Motor neuron (in vitro differentiated cells): ENCODE measurements at regions not wholly inside any gene's neighbourhood (a gene's known extent, or its start where the extent isn't known, plus 50 kb on each side); places are given as distances from the start of the nearest gene placed in this dataset.
A peak's percentile ranks its signal among the peaks of the same experiment; 100 is the strongest.

Source experiments
- ATAC-seq, 8 experiments: fragments of 200-7000 bp; cut with Tn5 transposase; replicated peaks in 6 of 8; 2 replicates each; pipeline ENCODE4 v1.8.0; 2021; ENCODE audit warnings: mild to moderate bottlenecking in 8 of 8, moderate library complexity in 8 of 8
- H3K27ac ChIP-seq, 2 donors: fragments of 250-450 bp; sonication (Bioruptor Pico); 2 replicates each; pipeline ENCODE4 v1.9.0; 2021; ENCODE audit warnings: antibody characterized with exemption in 2 of 2, mild to moderate bottlenecking in 2 of 2, moderate library complexity in 1 of 2
- H3K4me1 ChIP-seq, 2 donors: fragments of 250-450 bp; sonication (Bioruptor Pico); replicated peaks in 1 of 2; 2 replicates each; pipeline ENCODE4 v1.6.1; 2021; ENCODE audit warnings: antibody characterized with exemption in 2 of 2, mild to moderate bottlenecking in 2 of 2, moderate library complexity in 1 of 2
- H3K4me3 ChIP-seq, 5 donors: fragments of 250-450 bp; sonication (Bioruptor Pico); 2 replicates each; pipeline ENCODE4 v1.9.0; 2021; ENCODE audit warnings: antibody characterized with exemption in 5 of 5, mild to moderate bottlenecking in 5 of 5, moderate library complexity in 4 of 5
- WGBS, 10 experiments: fragments of 450-650 bp; shearing (Covaris generic); methylation state at CpG; one replicate each; pipeline ENCODE4 v1.0.0; 2022; 5-methylcytosine and 5-hydroxymethylcytosine counted together
- in situ Hi-C, 9 experiments: fragments of 400-800 bp; cut with MboI; loops; one replicate each; pipeline ENCODE4 v1.15.0; 2021; ENCODE audit warnings: low sequenced_read_pairs in 9 of 9, low pct_unique_long_range_greater_than_20kb in 2 of 9; ENCODE audit not compliant: unreplicated experiment in 9 of 9

DNA sequence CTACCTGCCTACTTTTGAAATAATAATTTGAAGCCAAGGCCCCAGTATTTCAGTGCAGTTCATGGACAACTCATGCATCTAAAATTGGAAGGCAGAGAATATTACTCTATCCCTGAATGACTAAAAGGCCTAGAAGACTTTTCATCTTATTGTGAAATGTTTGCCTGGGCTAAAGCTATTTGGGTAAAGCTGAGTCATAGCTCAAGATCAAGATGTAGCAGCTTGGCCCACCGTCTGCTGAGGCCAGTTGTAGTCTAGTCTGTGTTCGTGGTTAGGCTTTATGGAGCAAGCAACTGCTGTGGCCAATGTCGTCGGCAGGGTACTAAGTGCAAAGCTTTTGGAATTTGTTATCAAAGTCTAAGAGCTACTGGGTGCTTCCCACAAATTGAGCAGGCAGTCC, 929.1 kb downstream of the RAB28 start:
- 0 to 100% (median 61%) methylated on average over 1 to 4 of the region's 4 CpGs; no CpG with 5 or more reads in 3 of the 10 experiments for WGBS, 10 experiments
- no peak overlapping the region for H3K27ac ChIP-seq
- H3K4me3 ChIP-seq, result no peak overlapping the region
- ATAC-seq, result peak in 2 of 8 experiments; percentile 34 to 41
- in situ Hi-C loops, result no loop called here
- H3K4me1 ChIP-seq, result no peaks in the 10 kb centered on the region

GRCh38 chr4:12548678-12549077, 935.5 kb downstream of the RAB28 start:
- no peak for ATAC-seq
- in situ Hi-C loops, result no loop called here
- Histone ChIP-seq H3K4me1 (peaks cover 0 to 4% of the 10 kb centered on the region in 2 donors), H3K27ac (no peak overlapping the region), H3K4me3 (no peak overlapping the region)
- WGBS, 10 experiments, result 0 to 100% (median 67%) methylated on average over 1 to 4 of the region's 4 CpGs

DNA sequence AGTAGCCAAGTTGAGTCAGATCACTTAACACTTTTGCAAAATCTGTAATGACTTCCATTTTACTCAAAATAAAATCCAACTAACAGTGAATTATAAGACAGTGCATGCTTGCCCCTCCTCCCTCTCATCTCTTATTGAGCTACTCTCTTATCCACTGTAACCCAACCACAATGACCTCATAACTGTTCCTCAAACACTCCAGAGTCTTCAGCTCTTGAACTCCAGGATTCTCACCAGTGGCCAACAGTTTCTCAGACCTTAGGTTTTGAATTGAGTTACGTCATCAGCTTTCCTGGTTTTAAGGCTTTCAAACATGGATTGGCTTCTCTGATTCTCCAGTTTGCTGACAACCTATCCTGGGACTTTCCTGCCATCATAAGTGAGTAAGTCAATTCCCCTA, 938.3 kb downstream of the RAB28 start:
- peak in 6 of 8 experiments; percentile 13 to 86 (median 58) for ATAC-seq
- Histone ChIP-seq H3K4me1 (peaks cover 0 to 9% of the 10 kb centered on the region in 2 donors), H3K27ac (no peak overlapping the region), H3K4me3 (no peak overlapping the region)
- in situ Hi-C loops, result no loop called here
- WGBS, 10 experiments, result 0 to 91% (median 33%) methylated on average over 1 of the region's 1 CpG; no CpG with 5 or more reads in 5 of the 10 experiments

- in situ Hi-C loops, result no loop called here
- Histone ChIP-seq H3K27ac (no peak overlapping the region), H3K4me3 (no peak overlapping the region), H3K4me1 (peaks cover 0 to 5% of the 10 kb centered on the region in 2 donors)
- ATAC-seq, result no peak
- 0 to 97% (median 86%) methylated on average over 1 to 17 of the region's 17 CpGs; no CpG with 5 or more reads in 1 of the 10 experiments for WGBS, 10 experiments
These were observed 946.0 kb downstream of the RAB28 start for GRCh38 chr4:12538162-12538561.

DNA sequence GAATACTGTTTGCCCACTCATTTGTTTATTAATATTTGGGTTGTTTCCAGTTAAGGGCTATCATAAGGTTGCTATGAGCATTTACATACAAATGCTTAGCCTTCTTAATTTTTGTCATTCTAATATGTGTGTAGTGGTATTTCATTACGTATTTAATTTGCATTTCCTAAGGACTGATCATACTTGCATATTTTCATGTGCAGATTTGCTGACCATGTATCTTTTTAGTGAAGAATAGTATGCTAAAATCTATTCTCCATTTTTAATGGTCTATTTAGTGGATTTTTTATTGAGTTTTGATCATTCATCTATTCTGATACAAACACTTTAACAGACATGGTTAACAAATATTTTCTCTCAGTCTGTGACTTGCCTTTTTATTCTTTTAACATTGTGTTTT, 949.5 kb downstream of the RAB28 start:
- Histone ChIP-seq H3K4me1 (no peaks in the 10 kb centered on the region), H3K4me3 (no peak overlapping the region), H3K27ac (no peak overlapping the region)
- WGBS, 10 experiments, result 0 to 90% (median 58%) methylated on average over 1 of the region's 1 CpG; no CpG with 5 or more reads in 2 of the 10 experiments
- no peak for ATAC-seq
- in situ Hi-C loops, result no loop called here

- ATAC-seq, result no peak
- no peaks in the 10 kb centered on the region for H3K4me1 ChIP-seq
- H3K27ac ChIP-seq, result no peak overlapping the region
- in situ Hi-C loops, result no loop called here
- no peak overlapping the region for H3K4me3 ChIP-seq
These were observed 964.7 kb downstream of the RAB28 start for GRCh38 chr4:12519426-12519825.

DNA sequence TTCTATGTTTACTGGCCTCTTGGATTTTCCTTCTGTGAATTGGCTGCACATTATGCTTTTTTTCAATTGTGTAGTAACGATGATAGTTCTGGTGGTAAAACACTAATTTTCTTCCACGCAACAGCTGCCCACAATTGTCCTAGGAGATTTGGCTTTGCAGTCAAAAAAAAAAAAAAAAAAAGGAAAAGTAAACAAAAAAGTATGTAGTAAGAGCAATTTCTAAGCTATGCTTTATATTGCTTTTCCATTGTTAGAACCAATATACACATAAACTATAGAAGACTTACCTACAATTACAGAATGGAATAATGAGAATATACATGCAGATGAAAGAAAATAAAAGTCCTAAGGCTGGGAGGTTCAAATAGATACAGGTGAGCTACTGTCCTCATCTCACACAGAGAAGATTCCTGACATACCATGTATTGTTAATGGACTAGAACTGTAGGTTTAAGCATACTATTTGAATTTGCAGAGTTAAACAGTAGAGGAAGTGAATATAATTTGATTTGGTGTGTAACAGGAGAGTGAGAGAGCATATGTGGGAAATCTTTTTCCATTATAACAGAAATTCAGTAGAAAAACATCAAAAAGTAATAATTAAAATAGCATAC, 976.2 kb downstream of the RAB28 start:
- WGBS, 10 experiments, result 7 to 100% (median 75%) methylated on average over 1 to 2 of the region's 2 CpGs; no CpG with 5 or more reads in 2 of the 10 experiments

GRCh38 chr4:12500409-12500808, 983.7 kb downstream of the RAB28 start:
- in situ Hi-C loops, result no loop called here
- ATAC-seq, result no peak
- Histone ChIP-seq H3K27ac (no peak overlapping the region), H3K4me3 (no peak overlapping the region), H3K4me1 (no peaks in the 10 kb centered on the region)

More for the DNA sequence above, 976.2 kb downstream of the RAB28 start:
- no peak overlapping the region for H3K4me3 ChIP-seq
- no peak for ATAC-seq
- no peak overlapping the region for H3K27ac ChIP-seq
- in situ Hi-C loops, result no loop called here
- no peaks in the 10 kb centered on the region for H3K4me1 ChIP-seq

DNA sequence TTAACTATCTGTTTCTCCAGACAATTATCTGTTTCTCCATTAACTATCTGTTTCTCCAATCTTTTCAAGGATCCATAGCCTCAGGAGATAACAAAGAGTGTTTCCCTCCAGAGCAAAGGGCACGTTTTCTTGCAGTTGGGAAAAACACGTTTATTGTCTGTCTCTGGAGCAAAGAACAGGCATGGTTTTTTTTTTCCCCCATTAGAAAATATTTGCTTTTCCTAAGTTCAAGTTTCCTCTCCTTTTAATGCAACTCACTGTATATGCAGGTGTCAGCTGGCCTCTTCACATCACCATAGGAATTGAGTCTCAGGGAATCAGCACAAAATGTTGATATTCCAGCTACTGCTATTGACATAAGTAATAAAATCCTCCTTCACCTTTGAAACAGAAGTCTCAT, 984.4 kb downstream of the RAB28 start:
- ATAC-seq, result no peak
- in situ Hi-C loops, result no loop called here
- WGBS, 10 experiments, result 0 to 67% (median 53%) methylated on average over 1 to 2 of the region's 2 CpGs; no CpG with 5 or more reads in 3 of the 10 experiments
- Histone ChIP-seq H3K27ac (no peak overlapping the region), H3K4me3 (no peak overlapping the region), H3K4me1 (no peaks in the 10 kb centered on the region)

GRCh38 chr4:12495211-12495610, 988.9 kb downstream of the RAB28 start:
- Histone ChIP-seq H3K27ac (no peak overlapping the region), H3K4me1 (no peaks in the 10 kb centered on the region), H3K4me3 (no peak overlapping the region)
- no peak for ATAC-seq
- in situ Hi-C loops, result no loop called here

GRCh38 chr4:12492730-12493393, 991.3 kb downstream of the RAB28 start:
- ATAC-seq, result no peak
- no peak overlapping the region for H3K27ac ChIP-seq
- H3K4me1 ChIP-seq, result no peaks in the 10 kb centered on the region
- H3K4me3 ChIP-seq, result no peak overlapping the region
- WGBS, 10 experiments, result 19 to 96% (median 75%) methylated on average over 2 to 5 of the region's 5 CpGs
- in situ Hi-C loops, result no loop called here

- H3K4me3 ChIP-seq, result no peak overlapping the region
- H3K4me1 ChIP-seq, result no peaks in the 10 kb centered on the region
- WGBS, 10 experiments, result 0 to 80% (median 49%) methylated on average over 1 to 4 of the region's 5 CpGs; no CpG with 5 or more reads in 2 of the 10 experiments
- in situ Hi-C loops, result no loop called here
- no peak for ATAC-seq
- no peak overlapping the region for H3K27ac ChIP-seq
These were observed 995.5 kb downstream of the RAB28 start for GRCh38 chr4:12488672-12489071.

GRCh38 chr4:12487000-12487399, 997.1 kb downstream of the RAB28 start:
- in situ Hi-C loops, result no loop called here
- H3K27ac ChIP-seq, result no peak overlapping the region
- no peaks in the 10 kb centered on the region for H3K4me1 ChIP-seq
- WGBS, 10 experiments, result 92 to 100% methylated on average over 2 of the region's 2 CpGs; no CpG with 5 or more reads in 8 of the 10 experiments
- no peak for ATAC-seq
- H3K4me3 ChIP-seq, result no peak overlapping the region

- Histone ChIP-seq H3K4me3 (no peak overlapping the region), H3K27ac (no peak overlapping the region), H3K4me1 (no peaks in the 10 kb centered on the region)
- WGBS, 10 experiments, result 0 to 100% (median 63%) methylated on average over 1 to 2 of the region's 2 CpGs; no CpG with 5 or more reads in 6 of the 10 experiments
- no peak for ATAC-seq
- in situ Hi-C loops, result no loop called here
These were observed 1012.1 kb downstream of the RAB28 start for GRCh38 chr4:12472087-12472486.
